ENCODE measurements at regions not wholly inside any gene's neighbourhood (a gene's known extent, or its start where the extent isn't known, plus 50 kb on each side); places are given as distances from the start of the nearest gene placed in this dataset.

GRCh38 chrX:94600077-94600476 lies 926.1 kb downstream of the FAM133A start:
- Mint-ChIP-seq H3K36me3 (no peaks in the 10 kb centered on the region), H3K4me1 (no peaks in the 10 kb centered on the region), H3K9me3 (no peaks in the 10 kb centered on the region), H3K4me3 (no peak overlapping the region), H3K27me3 (no peaks in the 10 kb centered on the region), H3K27ac (no peak overlapping the region)
- H3K9me3 ChIP-seq (ENCODE audit: control insufficient read depth in 2 of 2, low read length in 2 of 2) = no peaks in the 10 kb centered on the region
- no peak overlapping the region for H3K27ac ChIP-seq (ENCODE audit: insufficient read depth, low read length, poor library complexity, severe bottlenecking)
- H3K4me1 ChIP-seq (ENCODE audit: control insufficient read depth, insufficient read depth, low read length, poor library complexity, severe bottlenecking) = no peaks in the 10 kb centered on the region
- ATAC-seq (ENCODE audit: low read depth in 2 of 2) = no peak
- no peaks in the 10 kb centered on the region for H3K36me3 ChIP-seq (ENCODE audit: control insufficient read depth, insufficient read depth, low read length)
- no peak for DNase-seq
- H3K4me3 ChIP-seq (ENCODE audit: low read depth, low read length) = no peak overlapping the region
- no peaks in the 10 kb centered on the region for H3K27me3 ChIP-seq (ENCODE audit: control insufficient read depth, insufficient read depth, low read length)

- H3K4me3 Mint-ChIP-seq = no peak overlapping the region
- Histone ChIP-seq H3K27ac (ENCODE audit: insufficient read depth, low read length, poor library complexity, severe bottlenecking) (no peak overlapping the region), H3K9me3 (ENCODE audit: control insufficient read depth in 2 of 2, low read length in 2 of 2) (no peaks in the 10 kb centered on the region), H3K27me3 (ENCODE audit: control insufficient read depth, insufficient read depth, low read length) (no peaks in the 10 kb centered on the region), H3K4me1 (ENCODE audit: control insufficient read depth, insufficient read depth, low read length, poor library complexity, severe bottlenecking) (no peaks in the 10 kb centered on the region), H3K36me3 (ENCODE audit: control insufficient read depth, insufficient read depth, low read length) (no peaks in the 10 kb centered on the region), H3K4me3 (ENCODE audit: low read depth, low read length) (no peak overlapping the region)
- H3K27me3 Mint-ChIP-seq = no peaks in the 10 kb centered on the region
- peaks cover 0 to 5% (median 2%) of the 10 kb centered on the region in 7 donors for H3K9me3 Mint-ChIP-seq
- no peaks in the 10 kb centered on the region for H3K4me1 Mint-ChIP-seq
- DNase-seq (no peak), ATAC-seq (ENCODE audit: low read depth in 2 of 2) (no peak)
- no peak overlapping the region for H3K27ac Mint-ChIP-seq
- H3K36me3 Mint-ChIP-seq = no peaks in the 10 kb centered on the region
Measured at GRCh38 chrX:94612140-94612539, 938.1 kb downstream of the FAM133A start.

GRCh38 chrX:94633237-94633636 lies 959.2 kb downstream of the FAM133A start:
- Mint-ChIP-seq H3K4me1 (no peaks in the 10 kb centered on the region), H3K4me3 (no peak overlapping the region), H3K9me3 (peaks cover 0 to 13% (median 6%) of the 10 kb centered on the region in 7 donors), H3K27me3 (no peaks in the 10 kb centered on the region), H3K36me3 (no peaks in the 10 kb centered on the region), H3K27ac (no peak overlapping the region)
- Histone ChIP-seq H3K36me3 (ENCODE audit: control insufficient read depth, insufficient read depth, low read length) (no peaks in the 10 kb centered on the region), H3K4me1 (ENCODE audit: control insufficient read depth, insufficient read depth, low read length, poor library complexity, severe bottlenecking) (no peaks in the 10 kb centered on the region), H3K27me3 (ENCODE audit: control insufficient read depth, insufficient read depth, low read length) (no peaks in the 10 kb centered on the region), H3K27ac (ENCODE audit: insufficient read depth, low read length, poor library complexity, severe bottlenecking) (no peak overlapping the region), H3K4me3 (ENCODE audit: low read depth, low read length) (no peak overlapping the region), H3K9me3 (ENCODE audit: control insufficient read depth in 2 of 2, low read length in 2 of 2) (peaks cover 3 to 5% of the 10 kb centered on the region in 2 experiments)
- DNase-seq (no peak), ATAC-seq (ENCODE audit: low read depth in 2 of 2) (no peak)

- H3K9me3 Mint-ChIP-seq = peaks cover 0 to 13% (median 6%) of the 10 kb centered on the region in 7 donors
- Histone ChIP-seq H3K9me3 (ENCODE audit: control insufficient read depth in 2 of 2, low read length in 2 of 2) (peaks cover 3 to 5% of the 10 kb centered on the region in 2 experiments), H3K27me3 (ENCODE audit: control insufficient read depth, insufficient read depth, low read length) (no peaks in the 10 kb centered on the region), H3K4me1 (ENCODE audit: control insufficient read depth, insufficient read depth, low read length, poor library complexity, severe bottlenecking) (no peaks in the 10 kb centered on the region), H3K27ac (ENCODE audit: insufficient read depth, low read length, poor library complexity, severe bottlenecking) (no peak overlapping the region), H3K4me3 (ENCODE audit: low read depth, low read length) (no peak overlapping the region), H3K36me3 (ENCODE audit: control insufficient read depth, insufficient read depth, low read length) (no peaks in the 10 kb centered on the region)
- no peak for ATAC-seq (ENCODE audit: low read depth in 2 of 2)
- H3K27me3 Mint-ChIP-seq = no peaks in the 10 kb centered on the region
- H3K27ac Mint-ChIP-seq = no peak overlapping the region
- no peaks in the 10 kb centered on the region for H3K36me3 Mint-ChIP-seq
- DNase-seq = no peak
- H3K4me3 Mint-ChIP-seq = no peak overlapping the region
- H3K4me1 Mint-ChIP-seq = no peaks in the 10 kb centered on the region
Measured at GRCh38 chrX:94635003-94635402, 961.0 kb downstream of the FAM133A start.

- DNase-seq = no peak
- Histone ChIP-seq H3K4me3 (ENCODE audit: low read depth, low read length) (no peak overlapping the region), H3K27ac (ENCODE audit: insufficient read depth, low read length, poor library complexity, severe bottlenecking) (no peak overlapping the region), H3K4me1 (ENCODE audit: control insufficient read depth, insufficient read depth, low read length, poor library complexity, severe bottlenecking) (no peaks in the 10 kb centered on the region), H3K27me3 (ENCODE audit: control insufficient read depth, insufficient read depth, low read length) (no peaks in the 10 kb centered on the region), H3K9me3 (ENCODE audit: control insufficient read depth in 2 of 2, low read length in 2 of 2) (peaks cover 0 to 2% of the 10 kb centered on the region in 2 experiments), H3K36me3 (ENCODE audit: control insufficient read depth, insufficient read depth, low read length) (no peaks in the 10 kb centered on the region)
- no peak for ATAC-seq (ENCODE audit: low read depth in 2 of 2)
- H3K36me3 Mint-ChIP-seq = no peaks in the 10 kb centered on the region
- H3K4me3 Mint-ChIP-seq = no peak overlapping the region
- no peak overlapping the region for H3K27ac Mint-ChIP-seq
- no peaks in the 10 kb centered on the region for H3K4me1 Mint-ChIP-seq
- H3K9me3 Mint-ChIP-seq = peaks cover 0 to 2% (median 0%) of the 10 kb centered on the region in 7 donors
- no peaks in the 10 kb centered on the region for H3K27me3 Mint-ChIP-seq
Measured at GRCh38 chrX:94645726-94646125, 971.7 kb downstream of the FAM133A start.

GRCh38 chrX:94655180-94655579 lies 981.2 kb downstream of the FAM133A start:
- no peak for ATAC-seq (ENCODE audit: low read depth in 2 of 2)
- no peak overlapping the region for H3K27ac Mint-ChIP-seq
- Histone ChIP-seq H3K9me3 (ENCODE audit: control insufficient read depth in 2 of 2, low read length in 2 of 2) (no peaks in the 10 kb centered on the region), H3K27ac (ENCODE audit: insufficient read depth, low read length, poor library complexity, severe bottlenecking) (no peak overlapping the region), H3K27me3 (ENCODE audit: control insufficient read depth, insufficient read depth, low read length) (no peaks in the 10 kb centered on the region), H3K4me1 (ENCODE audit: control insufficient read depth, insufficient read depth, low read length, poor library complexity, severe bottlenecking) (no peaks in the 10 kb centered on the region), H3K36me3 (ENCODE audit: control insufficient read depth, insufficient read depth, low read length) (no peaks in the 10 kb centered on the region), H3K4me3 (ENCODE audit: low read depth, low read length) (no peak overlapping the region)
- H3K4me1 Mint-ChIP-seq = no peaks in the 10 kb centered on the region
- H3K27me3 Mint-ChIP-seq = no peaks in the 10 kb centered on the region
- H3K4me3 Mint-ChIP-seq = no peak overlapping the region
- H3K36me3 Mint-ChIP-seq = no peaks in the 10 kb centered on the region
- H3K9me3 Mint-ChIP-seq = peaks cover 0 to 2% (median 0%) of the 10 kb centered on the region in 7 donors
- DNase-seq = no peak

- no peak overlapping the region for H3K27ac ChIP-seq (ENCODE audit: insufficient read depth, low read length, poor library complexity, severe bottlenecking)
- Mint-ChIP-seq H3K4me1 (no peaks in the 10 kb centered on the region), H3K27me3 (no peaks in the 10 kb centered on the region), H3K4me3 (no peak overlapping the region), H3K9me3 (peaks cover 0 to 2% (median 0%) of the 10 kb centered on the region in 7 donors), H3K27ac (no peak overlapping the region), H3K36me3 (no peaks in the 10 kb centered on the region)
- no peaks in the 10 kb centered on the region for H3K36me3 ChIP-seq (ENCODE audit: control insufficient read depth, insufficient read depth, low read length)
- ATAC-seq (ENCODE audit: low read depth in 2 of 2) (no peak), DNase-seq (no peak)
- H3K27me3 ChIP-seq (ENCODE audit: control insufficient read depth, insufficient read depth, low read length) = no peaks in the 10 kb centered on the region
- H3K9me3 ChIP-seq (ENCODE audit: control insufficient read depth in 2 of 2, low read length in 2 of 2) = no peaks in the 10 kb centered on the region
- H3K4me3 ChIP-seq (ENCODE audit: low read depth, low read length) = no peak overlapping the region
- no peaks in the 10 kb centered on the region for H3K4me1 ChIP-seq (ENCODE audit: control insufficient read depth, insufficient read depth, low read length, poor library complexity, severe bottlenecking)
Measured at GRCh38 chrX:94662689-94663088, 988.7 kb downstream of the FAM133A start.

- Histone ChIP-seq H3K27ac (ENCODE audit: insufficient read depth, low read length, poor library complexity, severe bottlenecking) (no peak overlapping the region), H3K4me3 (ENCODE audit: low read depth, low read length) (no peak overlapping the region), H3K36me3 (ENCODE audit: control insufficient read depth, insufficient read depth, low read length) (no peaks in the 10 kb centered on the region), H3K27me3 (ENCODE audit: control insufficient read depth, insufficient read depth, low read length) (no peaks in the 10 kb centered on the region), H3K4me1 (ENCODE audit: control insufficient read depth, insufficient read depth, low read length, poor library complexity, severe bottlenecking) (no peaks in the 10 kb centered on the region), H3K9me3 (ENCODE audit: control insufficient read depth in 2 of 2, low read length in 2 of 2) (no peaks in the 10 kb centered on the region)
- ATAC-seq (ENCODE audit: low read depth in 2 of 2) (no peak), DNase-seq (no peak)
- Mint-ChIP-seq H3K4me3 (no peak overlapping the region), H3K27me3 (no peaks in the 10 kb centered on the region), H3K4me1 (no peaks in the 10 kb centered on the region), H3K27ac (no peak overlapping the region), H3K36me3 (no peaks in the 10 kb centered on the region), H3K9me3 (peaks cover 0 to 12% (median 0%) of the 10 kb centered on the region in 7 donors)
Measured at GRCh38 chrX:94676285-94676684, 1002.3 kb downstream of the FAM133A start.
